Midbrain (tissue), 1 donor: ENCODE measurements at regions not wholly inside any gene's neighbourhood (a gene's known extent, or its start where the extent isn't known, plus 50 kb on each side); places are given as distances from the start of the nearest gene placed in this dataset.
"Not testable (repeated sequence)": the region's sequence is repeated elsewhere in the genome, so short reads cannot be mapped to it uniquely, and the experiment has no call there.

Experiments used
- DNase-seq: peaks from one replicate; lab custom pipeline; 2025; lab: John Stamatoyannopoulos, UW

DNA sequence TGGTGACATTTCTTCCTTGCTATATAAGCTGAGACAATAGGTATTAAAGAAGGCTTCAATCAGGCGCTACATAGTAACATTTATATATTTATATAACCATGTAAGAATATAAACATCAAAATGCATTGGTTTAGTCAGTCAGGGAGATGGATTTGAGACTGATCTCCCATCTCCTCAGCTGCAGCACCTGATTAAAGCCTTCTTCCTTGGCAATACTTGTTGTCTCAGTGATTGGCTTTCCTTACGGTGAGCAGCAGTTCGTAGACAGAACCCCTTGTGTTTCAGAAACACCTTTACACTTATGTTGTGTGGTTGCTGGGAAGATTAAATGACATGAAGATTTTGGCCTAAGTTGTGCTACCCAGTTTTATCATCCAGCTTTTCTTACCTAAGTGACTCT lies 323.3 kb upstream of the DUSP10 start:
- DNase-seq: no peak

- no peak for DNase-seq
Observed at GRCh38 chr1:222064388-222065211, 322.7 kb upstream of the DUSP10 start.

DNA sequence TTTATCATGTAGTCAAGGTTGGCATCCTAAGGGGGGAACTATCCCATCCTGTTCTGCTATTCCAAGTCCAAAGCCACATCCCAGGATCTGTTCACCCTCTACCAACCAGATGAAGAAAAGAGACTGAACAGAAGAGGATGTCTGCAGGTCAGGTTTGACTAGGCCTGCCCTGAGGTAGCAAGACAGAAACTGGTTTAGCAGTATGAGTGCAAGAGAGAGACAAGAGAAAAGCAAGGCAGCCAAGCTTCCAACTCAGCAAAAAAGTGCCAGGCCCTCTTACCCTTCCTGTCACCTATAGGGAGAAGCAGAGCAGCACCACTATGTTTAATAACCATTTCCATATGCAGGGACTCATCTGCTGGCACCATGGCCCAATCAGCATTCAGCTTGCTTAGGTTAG lies 320.8 kb upstream of the DUSP10 start:
- no peak for DNase-seq

- no peak for DNase-seq
Observed at GRCh38 chr1:222061711-222062359, 319.9 kb upstream of the DUSP10 start.

- no peak for DNase-seq
Observed at GRCh38 chr1:222060210-222060916, 318.5 kb upstream of the DUSP10 start.

- DNase-seq: no peak
Observed at GRCh38 chr1:222058249-222058648, 316.4 kb upstream of the DUSP10 start.

- no peak for DNase-seq
Observed at GRCh38 chr1:222057162-222057561, 315.3 kb upstream of the DUSP10 start.

DNA sequence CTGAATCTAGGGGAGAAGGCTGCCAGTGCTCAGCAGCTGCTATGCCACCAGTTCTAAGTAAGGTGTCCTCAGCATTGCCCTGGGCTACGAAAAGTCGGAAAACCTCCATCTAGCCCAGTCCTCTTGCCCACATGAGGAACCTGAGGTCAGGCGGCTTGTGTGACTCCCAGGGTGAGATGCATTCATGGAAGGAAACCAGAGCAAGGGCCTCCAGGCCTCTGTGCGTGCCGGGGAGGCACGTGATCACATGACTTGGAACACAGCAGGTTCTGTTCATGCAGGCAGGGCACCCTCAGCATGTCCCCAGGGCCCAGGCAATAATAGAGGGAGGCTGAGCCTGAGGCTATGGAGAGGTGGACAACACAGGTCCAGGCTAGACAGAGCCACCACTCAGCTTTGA lies 312.5 kb upstream of the DUSP10 start:
- no peak for DNase-seq

GRCh38 chr1:222053790-222054294 lies 312.0 kb upstream of the DUSP10 start:
- DNase-seq: no peak

DNA sequence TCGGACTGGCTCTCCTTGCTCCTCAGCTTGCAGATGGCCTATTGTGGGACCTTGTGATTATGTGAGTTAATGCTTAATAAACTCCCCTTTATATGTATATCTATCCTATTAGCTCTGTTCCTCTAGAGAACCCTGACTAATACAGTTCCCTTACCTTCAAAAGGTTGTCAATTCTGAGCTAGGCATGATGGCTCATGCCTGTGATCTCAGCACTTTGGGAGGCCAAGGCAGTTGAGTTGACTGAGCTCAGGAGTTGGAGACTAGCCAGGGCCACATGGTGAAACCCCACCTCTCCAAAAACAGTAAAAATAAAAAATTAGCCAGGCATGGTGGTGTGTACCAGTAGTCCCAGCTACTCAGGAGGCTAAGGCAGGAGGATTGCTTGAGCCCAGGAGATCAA lies 309.4 kb upstream of the DUSP10 start:
- not testable (repeated sequence) for DNase-seq

- not testable (repeated sequence) for DNase-seq
Observed at GRCh38 chr1:222049661-222050060, 307.8 kb upstream of the DUSP10 start.

DNA sequence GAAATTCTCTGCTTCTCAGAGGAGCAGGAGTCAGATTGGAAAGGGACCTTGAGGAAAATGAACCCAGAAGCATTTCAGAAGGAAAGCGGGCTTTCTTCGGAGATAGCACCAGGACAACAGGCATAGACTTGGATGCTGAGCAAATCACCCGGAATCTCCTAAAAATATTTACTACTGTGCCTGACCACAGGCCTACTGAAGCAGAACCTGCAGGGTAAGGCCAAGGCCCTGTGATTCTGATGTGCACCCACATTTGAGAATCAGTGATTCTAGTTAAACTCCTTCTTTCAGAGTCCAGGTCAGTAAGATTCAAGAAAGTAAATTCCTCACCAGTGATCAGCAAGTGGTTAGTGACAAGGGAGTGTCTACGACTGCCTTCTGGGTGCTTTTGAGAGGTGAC lies 307.3 kb upstream of the DUSP10 start:
- DNase-seq: no peak

GRCh38 chr1:222048094-222048595 lies 306.3 kb upstream of the DUSP10 start:
- DNase-seq: no peak

DNA sequence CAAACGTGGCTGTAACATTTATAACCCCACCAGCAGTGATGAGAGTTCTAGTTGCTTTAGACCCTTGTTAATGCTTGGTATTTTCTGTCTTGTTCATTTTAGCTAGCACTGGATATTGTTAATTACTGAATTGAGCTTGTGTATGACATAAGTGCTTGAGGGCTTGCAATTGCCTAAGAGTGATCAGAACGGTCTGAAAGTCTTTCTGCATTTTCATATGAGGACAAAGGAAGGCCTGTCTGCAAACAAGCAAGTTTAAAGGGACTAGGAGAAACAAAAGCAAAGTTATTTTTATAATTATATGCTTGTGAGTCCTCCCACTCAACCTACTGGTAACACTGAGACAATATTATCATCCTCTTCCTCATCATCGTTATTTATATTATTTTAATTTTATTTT lies 305.5 kb upstream of the DUSP10 start:
- no peak for DNase-seq

GRCh38 chr1:222046684-222047263 lies 304.9 kb upstream of the DUSP10 start:
- no peak for DNase-seq

DNA sequence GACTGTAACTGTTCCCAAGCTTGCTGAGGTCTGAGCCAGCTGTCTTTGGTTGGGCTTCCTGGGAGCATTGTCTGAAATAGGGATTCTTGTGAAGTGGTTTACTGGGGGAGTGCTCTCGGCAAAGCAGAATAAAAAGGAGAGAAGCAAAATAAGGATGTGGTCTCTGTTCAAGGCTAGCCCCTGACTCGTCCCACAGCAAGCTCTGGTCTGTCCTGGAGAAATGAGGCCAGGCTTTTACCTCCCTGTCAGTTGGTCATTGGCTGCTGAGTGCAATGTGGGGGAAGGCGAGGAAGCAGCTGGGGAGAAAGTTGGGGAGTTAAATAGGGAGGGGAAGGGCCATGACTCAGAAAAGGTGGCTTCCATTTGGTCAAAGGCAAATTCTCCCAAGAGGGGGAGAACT lies 303.9 kb upstream of the DUSP10 start:
- no peak for DNase-seq

DNA sequence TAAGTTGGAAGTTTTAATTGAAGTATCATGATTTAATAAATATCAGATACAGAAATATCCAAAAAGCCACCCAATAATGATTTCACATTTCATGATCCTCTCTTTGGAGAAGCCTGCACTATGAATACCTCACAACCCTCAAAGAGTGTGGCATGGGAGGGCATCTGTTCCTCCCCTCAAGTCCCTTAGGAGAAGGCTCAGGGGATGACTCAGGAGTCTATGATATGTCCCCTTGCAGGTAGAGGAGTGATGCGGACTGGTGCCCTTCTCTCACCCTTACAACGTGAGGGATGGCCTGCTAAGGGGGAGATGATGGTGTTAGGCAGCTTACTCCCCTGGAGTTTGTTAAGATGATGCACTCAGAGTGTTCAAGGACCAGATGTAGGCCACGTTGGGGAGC lies 303.3 kb upstream of the DUSP10 start:
- DNase-seq: no peak

GRCh38 chr1:222043444-222044292 lies 301.8 kb upstream of the DUSP10 start:
- no peak for DNase-seq

- no peak for DNase-seq
Observed at GRCh38 chr1:222042120-222042519, 300.2 kb upstream of the DUSP10 start.

- DNase-seq: no peak
Observed at GRCh38 chr1:222040955-222041354, 299.1 kb upstream of the DUSP10 start.

DNA sequence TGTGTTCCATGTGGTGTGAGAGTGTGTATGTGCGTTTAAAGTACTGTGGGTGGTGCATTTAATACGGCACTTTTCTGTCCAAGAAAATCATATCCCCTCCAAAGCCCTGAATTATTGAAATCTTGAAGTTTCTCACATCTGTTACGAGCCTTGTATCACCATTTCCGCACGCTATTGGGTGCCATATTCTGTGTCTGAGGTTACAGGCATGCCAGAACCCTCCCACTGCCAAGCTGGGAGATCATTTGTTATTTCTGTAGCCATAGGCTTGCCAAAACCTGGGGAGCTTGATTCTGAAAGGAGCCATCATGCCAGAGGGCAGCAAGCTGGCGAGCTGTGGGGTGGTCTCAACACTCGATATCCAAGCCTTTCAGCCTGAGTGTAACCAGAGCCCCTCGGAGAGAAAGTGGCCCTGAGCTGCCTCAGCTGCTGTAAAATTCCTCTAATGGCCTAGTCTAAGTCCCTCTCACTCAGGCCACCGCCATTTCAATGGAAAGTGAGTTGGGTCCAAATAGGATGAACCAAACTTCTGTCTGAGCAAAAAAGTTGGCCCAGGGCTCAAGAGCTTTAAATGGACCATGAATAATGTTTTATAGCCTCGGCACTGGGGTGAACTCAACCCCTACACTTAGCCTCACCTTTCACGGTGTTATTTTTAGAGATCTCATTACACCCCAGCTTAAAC lies 298.4 kb upstream of the DUSP10 start:
- DNase-seq: no peak
